Neural cell (in vitro differentiated cells): ENCODE measurements at regions not wholly inside any gene's neighbourhood (a gene's known extent, or its start where the extent isn't known, plus 50 kb on each side); places are given as distances from the start of the nearest gene placed in this dataset.

ENCODE experiments used
- H2AFZ ChIP-seq: fragments of 200-600, 300-800 bp; sonication (generic), shearing (Covaris generic); 2 replicates; pipeline ENCODE4 v1.6.0; 2014; ENCODE audit warnings: low read depth, mild to moderate bottlenecking, antibody characterized with exemption, low read length, moderate library complexity
- H3F3A ChIP-seq: fragments of 200-600 bp; shearing (Covaris generic); 2 replicates; pipeline ENCODE4 v1.6.1; 2016; ENCODE audit warnings: mild to moderate bottlenecking, moderate library complexity, mixed read lengths, antibody characterized with exemption, low read length; ENCODE audit not compliant: insufficient read depth, poor library complexity, severe bottlenecking
- H3K27ac ChIP-seq: fragments of 200-600, 300-800 bp; sonication (generic), shearing (Covaris generic); 2 replicates; pipeline ENCODE4 v1.5.1; 2014; ENCODE audit warnings: mild to moderate bottlenecking, low read length, moderate library complexity
- H3K27me3 ChIP-seq: fragments of 300-800, 200-600 bp; sonication (generic), shearing (Covaris generic); 2 replicates; pipeline ENCODE4 v1.6.0; 2014; ENCODE audit warnings: mild to moderate bottlenecking, low read depth, low read length, moderate library complexity; ENCODE audit not compliant: insufficient read depth
- H3K36me3 ChIP-seq: fragments of 300-800, 200-600 bp; sonication (generic), shearing (Covaris generic); 2 replicates; pipeline ENCODE4 v1.5.1; 2014; ENCODE audit warnings: mild to moderate bottlenecking, antibody characterized with exemption, low read length, moderate library complexity; ENCODE audit not compliant: insufficient read depth
- H3K4me2 ChIP-seq: fragments of 300-800, 200-600 bp; sonication (generic), shearing (Covaris generic); 2 replicates; pipeline ENCODE4 v1.6.0; 2014; ENCODE audit warnings: mild to moderate bottlenecking, low read length
- H3K4me3 ChIP-seq: fragments of 300-800, 200-600 bp; sonication (generic), shearing (Covaris generic); 2 replicates; pipeline ENCODE4 v1.5.1; 2014; ENCODE audit warnings: mild to moderate bottlenecking, low read length, moderate library complexity
- H3K79me2 ChIP-seq: fragments of 200-600 bp; shearing (Covaris generic); replicated peaks from 2 replicates; pipeline ENCODE4 v1.6.0; 2014; ENCODE audit warnings: mild to moderate bottlenecking, low read length, moderate library complexity; ENCODE audit not compliant: insufficient read depth
- H3K9ac ChIP-seq: fragments of 300-800, 200-600 bp; sonication (generic), shearing (Covaris generic); 2 replicates; pipeline ENCODE4 v1.6.1; 2016; ENCODE audit warnings: mild to moderate bottlenecking, low read length, mixed read lengths
- H3K9me2 ChIP-seq: fragments of 200-600 bp; shearing (Covaris generic); 2 replicates; pipeline ENCODE4 v1.6.1; 2016; ENCODE audit warnings: mild to moderate bottlenecking, low read length, mixed read lengths; ENCODE audit not compliant: insufficient read depth
- H3K9me3 ChIP-seq: fragments of 200-600, 300-800 bp; sonication (generic), shearing (Covaris generic); 2 replicates; pipeline ENCODE4 v1.6.1; 2016; ENCODE audit warnings: mild to moderate bottlenecking, mixed run types, low read length, moderate library complexity, mixed read lengths
- H4K20me1 ChIP-seq: fragments of 200-600 bp; shearing (Covaris generic); 2 replicates; pipeline ENCODE4 v1.6.1; 2016; ENCODE audit warnings: mild to moderate bottlenecking, mixed run types; ENCODE audit not compliant: insufficient read depth
- CTCF ChIP-seq: fragments of 450-650 bp; IDR thresholded peaks from 2 replicates; pipeline ENCODE4 v1.5.1; 2014; ENCODE audit warnings: antibody characterized with exemption, mild to moderate bottlenecking, moderate library complexity; ENCODE audit not compliant: poor library complexity, severe bottlenecking
- EP300 ChIP-seq: fragments of 450-650 bp; conservative IDR thresholded peaks from 2 replicates; pipeline ENCODE4 v1.6.1; 2014; ENCODE audit warnings: antibody characterized with exemption, mild to moderate bottlenecking, moderate library complexity; ENCODE audit not compliant: poor library complexity, severe bottlenecking
- EZH2 ChIP-seq: fragments of 200-600, 300-800 bp; shearing (Covaris generic), sonication (generic); IDR thresholded peaks from 2 replicates; pipeline ENCODE4 v1.6.1; 2014; ENCODE audit warnings: antibody characterized with exemption, low read length, borderline replicate concordance, mild to moderate bottlenecking; ENCODE audit not compliant: insufficient read depth, poor library complexity, severe bottlenecking
- MXI1 ChIP-seq: fragments of 450-650 bp; conservative IDR thresholded peaks from 2 replicates; pipeline ENCODE4 v1.6.1; 2014; ENCODE audit warnings: antibody characterized with exemption, mild to moderate bottlenecking; ENCODE audit not compliant: poor library complexity, severe bottlenecking
- POLR2AphosphoS5 ChIP-seq: IDR thresholded peaks from 2 replicates; pipeline ENCODE4 v1.6.1; 2012
- RAD21 ChIP-seq: fragments of 450-650 bp; conservative IDR thresholded peaks from 2 replicates; pipeline ENCODE4 v1.6.1; 2014; ENCODE audit warnings: antibody characterized with exemption, mild to moderate bottlenecking, moderate library complexity
- REST ChIP-seq: IDR thresholded peaks from 2 replicates; pipeline ENCODE4 v1.6.1; 2012; ENCODE audit warnings: borderline replicate concordance
- SMC3 ChIP-seq: fragments of 450-650 bp; conservative IDR thresholded peaks from 2 replicates; pipeline ENCODE4 v1.6.1; 2014; ENCODE audit warnings: antibody characterized with exemption, mild to moderate bottlenecking, moderate library complexity; ENCODE audit not compliant: poor library complexity
- TAF1 ChIP-seq: IDR thresholded peaks from 2 replicates; pipeline ENCODE4 v1.6.1; 2012; ENCODE audit warnings: low read depth

GRCh38 chr4:95981591-95981990 is 141.7 kb downstream of the PDHA2 start:
- Histone ChIP-seq H3K4me3 (no peak overlapping the region), H3K27ac (no peak overlapping the region), H3K9ac (no peak overlapping the region), H3F3A (no peaks in the 10 kb centered on the region), H3K4me2 (no peak overlapping the region), H3K79me2 (no peaks in the 10 kb centered on the region), H3K36me3 (no peaks in the 10 kb centered on the region), H2AFZ (no peak overlapping the region), H3K9me2 (no peaks in the 10 kb centered on the region), H3K9me3 (no peaks in the 10 kb centered on the region), H3K27me3 (no peaks in the 10 kb centered on the region), H4K20me1 (no peaks in the 10 kb centered on the region)
- TF ChIP-seq POLR2AphosphoS5, result no peak
- TF ChIP-seq EP300, result no peak
- TF ChIP-seq EZH2, result no peak
- TF ChIP-seq MXI1, result no peak
- TF ChIP-seq REST, result no peak
- no peak for TF ChIP-seq TAF1
- TF ChIP-seq RAD21, result no peak
- TF ChIP-seq CTCF, result no peak
- no peak for TF ChIP-seq SMC3

- Histone ChIP-seq H3K9ac (no peak overlapping the region), H3K9me2 (no peaks in the 10 kb centered on the region), H3K36me3 (no peaks in the 10 kb centered on the region), H3F3A (no peaks in the 10 kb centered on the region), H2AFZ (peak overlapping the region; percentile 40), H3K4me3 (no peak overlapping the region), H3K79me2 (no peaks in the 10 kb centered on the region), H4K20me1 (no peaks in the 10 kb centered on the region), H3K27me3 (no peaks in the 10 kb centered on the region), H3K27ac (no peak overlapping the region), H3K4me2 (no peak overlapping the region), H3K9me3 (no peaks in the 10 kb centered on the region)
- TF ChIP-seq RAD21 (no peak), CTCF (no peak), EP300 (no peak), POLR2AphosphoS5 (no peak), SMC3 (no peak), MXI1 (no peak), REST (no peak)
These were observed 142.6 kb downstream of the PDHA2 start for GRCh38 chr4:95982516-95982915.
